ENCODE measurements at regions not wholly inside any gene's neighbourhood (a gene's known extent, or its start where the extent isn't known, plus 50 kb on each side); places are given as distances from the start of the nearest gene placed in this dataset.

GRCh38 chr4:8776366-8776765 lies 95.3 kb downstream of the HMX1 start:
- 60% methylated on average over 1 of the region's 6 CpGs for WGBS (ENCODE audit: insufficient coverage)

GRCh38 chr4:8775751-8776355 lies 95.8 kb downstream of the HMX1 start:
- Histone ChIP-seq H3K27me3 (replicated peaks in 1 of 2; ENCODE audit: control insufficient read depth in 2 of 2, extremely low read depth in 1 of 2, insufficient read depth in 2 of 2, low read length in 1 of 2) (peaks cover 0 to 5% of the 10 kb centered on the region in 2 experiments), H3K9me3 (no peaks in the 10 kb centered on the region), H3K4me3 (ENCODE audit: control insufficient read depth in 1 of 2, extremely low read depth in 1 of 2, low read length in 1 of 2) (no peak overlapping the region), H3K27ac (ENCODE audit: low read length) (no peak overlapping the region), H3K4me1 (ENCODE audit: control insufficient read depth in 1 of 2, extremely low read depth in 1 of 2, insufficient read depth in 2 of 2, low read length in 2 of 2) (no peaks in the 10 kb centered on the region), H3K36me3 (ENCODE audit: control insufficient read depth in 2 of 2, extremely low read depth in 1 of 2, insufficient read depth in 1 of 2, low read length in 1 of 2) (no peaks in the 10 kb centered on the region)
- Mint-ChIP-seq H3K27ac (no peak overlapping the region), H3K9me3 (no peaks in the 10 kb centered on the region), H3K4me3 (no peak overlapping the region), H3K27me3 (no peaks in the 10 kb centered on the region), H3K36me3 (no peaks in the 10 kb centered on the region), H3K4me1 (no peaks in the 10 kb centered on the region)
- ChIA-PET CTCF (no interaction called here), POLR2A (interaction anchor here in 1 of 2 donors (0.6 kb wide), 1 partner anchor 279 kb away, joined by 3 read pairs; no protein-coding TSS in a partner anchor)
- DNase-seq: no peak
- no peak for ATAC-seq (replicated peaks in 1 of 4)
- WGBS (ENCODE audit: insufficient coverage): 84% methylated on average over 15 of the region's 21 CpGs

More at GRCh38 chr4:8776366-8776765, 95.3 kb downstream of the HMX1 start:
- Mint-ChIP-seq H3K36me3 (no peaks in the 10 kb centered on the region), H3K4me1 (no peaks in the 10 kb centered on the region), H3K4me3 (no peak overlapping the region), H3K27ac (no peak overlapping the region), H3K27me3 (no peaks in the 10 kb centered on the region), H3K9me3 (no peaks in the 10 kb centered on the region)
- ChIA-PET CTCF (no interaction called here), POLR2A (no interaction called here)
- peaks cover 0 to 6% of the 10 kb centered on the region in 2 experiments for H3K27me3 ChIP-seq (replicated peaks in 1 of 2; ENCODE audit: control insufficient read depth in 2 of 2, extremely low read depth in 1 of 2, insufficient read depth in 2 of 2, low read length in 1 of 2)
- no peak overlapping the region for H3K4me3 ChIP-seq (ENCODE audit: control insufficient read depth in 1 of 2, extremely low read depth in 1 of 2, low read length in 1 of 2)
- no peaks in the 10 kb centered on the region for H3K9me3 ChIP-seq
- DNase-seq (no peak), ATAC-seq (replicated peaks in 1 of 4) (no peak)
- no peaks in the 10 kb centered on the region for H3K36me3 ChIP-seq (ENCODE audit: control insufficient read depth in 2 of 2, extremely low read depth in 1 of 2, insufficient read depth in 1 of 2, low read length in 1 of 2)
- H3K4me1 ChIP-seq (ENCODE audit: control insufficient read depth in 1 of 2, extremely low read depth in 1 of 2, insufficient read depth in 2 of 2, low read length in 2 of 2): no peaks in the 10 kb centered on the region
- no peak overlapping the region for H3K27ac ChIP-seq (ENCODE audit: low read length)

GRCh38 chr4:8775121-8775520 lies 96.5 kb downstream of the HMX1 start:
- H3K9me3 ChIP-seq: no peaks in the 10 kb centered on the region
- Mint-ChIP-seq H3K9me3 (no peaks in the 10 kb centered on the region), H3K27me3 (no peaks in the 10 kb centered on the region), H3K4me1 (no peaks in the 10 kb centered on the region), H3K36me3 (no peaks in the 10 kb centered on the region), H3K27ac (no peak overlapping the region), H3K4me3 (no peak overlapping the region)
- no peaks in the 10 kb centered on the region for H3K4me1 ChIP-seq (ENCODE audit: control insufficient read depth in 1 of 2, extremely low read depth in 1 of 2, insufficient read depth in 2 of 2, low read length in 2 of 2)
- peaks cover 0 to 2% of the 10 kb centered on the region in 2 experiments for H3K27me3 ChIP-seq (replicated peaks in 1 of 2; ENCODE audit: control insufficient read depth in 2 of 2, extremely low read depth in 1 of 2, insufficient read depth in 2 of 2, low read length in 1 of 2)
- no peak overlapping the region for H3K27ac ChIP-seq (ENCODE audit: low read length)
- ChIA-PET POLR2A (interaction anchor here in 1 of 2 donors (0.6 kb wide), 1 partner anchor 278 kb away, joined by 3 read pairs; no protein-coding TSS in a partner anchor), CTCF (no interaction called here)
- H3K4me3 ChIP-seq (ENCODE audit: control insufficient read depth in 1 of 2, extremely low read depth in 1 of 2, low read length in 1 of 2): no peak overlapping the region
- DNase-seq (no peak), ATAC-seq (replicated peaks in 1 of 4) (no peak)
- 86% methylated on average over 3 of the region's 7 CpGs for WGBS (ENCODE audit: insufficient coverage)
- no peaks in the 10 kb centered on the region for H3K36me3 ChIP-seq (ENCODE audit: control insufficient read depth in 2 of 2, extremely low read depth in 1 of 2, insufficient read depth in 1 of 2, low read length in 1 of 2)

- ATAC-seq (replicated peaks in 1 of 4) (no peak), DNase-seq (no peak)
- 80% methylated on average over 1 of the region's 10 CpGs for WGBS (ENCODE audit: insufficient coverage)
- no peaks in the 10 kb centered on the region for H3K36me3 Mint-ChIP-seq
- Histone ChIP-seq H3K4me3 (ENCODE audit: control insufficient read depth in 1 of 2, extremely low read depth in 1 of 2, low read length in 1 of 2) (no peak overlapping the region), H3K9me3 (no peaks in the 10 kb centered on the region), H3K4me1 (ENCODE audit: control insufficient read depth in 1 of 2, extremely low read depth in 1 of 2, insufficient read depth in 2 of 2, low read length in 2 of 2) (no peaks in the 10 kb centered on the region), H3K27me3 (replicated peaks in 1 of 2; ENCODE audit: control insufficient read depth in 2 of 2, extremely low read depth in 1 of 2, insufficient read depth in 2 of 2, low read length in 1 of 2) (peaks cover 0 to 2% of the 10 kb centered on the region in 2 experiments), H3K27ac (ENCODE audit: low read length) (no peak overlapping the region), H3K36me3 (ENCODE audit: control insufficient read depth in 2 of 2, extremely low read depth in 1 of 2, insufficient read depth in 1 of 2, low read length in 1 of 2) (no peaks in the 10 kb centered on the region)
- CTCF ChIA-PET: no interaction called here
- H3K9me3 Mint-ChIP-seq: no peaks in the 10 kb centered on the region
- no peaks in the 10 kb centered on the region for H3K4me1 Mint-ChIP-seq
- H3K27me3 Mint-ChIP-seq: no peaks in the 10 kb centered on the region
- H3K4me3 Mint-ChIP-seq: no peak overlapping the region
- POLR2A ChIA-PET: no interaction called here
- no peak overlapping the region for H3K27ac Mint-ChIP-seq
Measured at GRCh38 chr4:8774071-8774470, 97.6 kb downstream of the HMX1 start.

- no peaks in the 10 kb centered on the region for H3K36me3 ChIP-seq (ENCODE audit: control insufficient read depth in 2 of 2, extremely low read depth in 1 of 2, insufficient read depth in 1 of 2, low read length in 1 of 2)
- H3K4me3 ChIP-seq (ENCODE audit: control insufficient read depth in 1 of 2, extremely low read depth in 1 of 2, low read length in 1 of 2): no peak overlapping the region
- H3K4me1 Mint-ChIP-seq: no peaks in the 10 kb centered on the region
- peaks cover 0 to 2% of the 10 kb centered on the region in 2 experiments for H3K27me3 ChIP-seq (replicated peaks in 1 of 2; ENCODE audit: control insufficient read depth in 2 of 2, extremely low read depth in 1 of 2, insufficient read depth in 2 of 2, low read length in 1 of 2)
- DNase-seq: peak in 1 of 35 experiments; percentile 1
- no peak overlapping the region for H3K4me3 Mint-ChIP-seq
- H3K27ac ChIP-seq (ENCODE audit: low read length): no peak overlapping the region
- CTCF ChIA-PET: no interaction called here
- no peak for ATAC-seq (replicated peaks in 1 of 4)
- no peak overlapping the region for H3K27ac Mint-ChIP-seq
- H3K9me3 ChIP-seq: no peaks in the 10 kb centered on the region
- H3K27me3 Mint-ChIP-seq: no peaks in the 10 kb centered on the region
- 89% methylated on average over 26 of the region's 36 CpGs for WGBS (ENCODE audit: insufficient coverage)
- H3K4me1 ChIP-seq (ENCODE audit: control insufficient read depth in 1 of 2, extremely low read depth in 1 of 2, insufficient read depth in 2 of 2, low read length in 2 of 2): no peaks in the 10 kb centered on the region
- H3K9me3 Mint-ChIP-seq: no peaks in the 10 kb centered on the region
- no peaks in the 10 kb centered on the region for H3K36me3 Mint-ChIP-seq
- POLR2A ChIA-PET: no interaction called here
Measured at GRCh38 chr4:8773124-8773931, 98.3 kb downstream of the HMX1 start.

- ChIA-PET CTCF (no interaction called here), POLR2A (no interaction called here)
- H3K27me3 ChIP-seq (replicated peaks in 1 of 2; ENCODE audit: control insufficient read depth in 2 of 2, extremely low read depth in 1 of 2, insufficient read depth in 2 of 2, low read length in 1 of 2): peaks cover 0 to 2% of the 10 kb centered on the region in 2 experiments
- no peak overlapping the region for H3K27ac ChIP-seq (ENCODE audit: low read length)
- H3K4me3 ChIP-seq (ENCODE audit: control insufficient read depth in 1 of 2, extremely low read depth in 1 of 2, low read length in 1 of 2): no peak overlapping the region
- Mint-ChIP-seq H3K9me3 (no peaks in the 10 kb centered on the region), H3K36me3 (no peaks in the 10 kb centered on the region), H3K27me3 (no peaks in the 10 kb centered on the region), H3K4me3 (no peak overlapping the region), H3K27ac (no peak overlapping the region), H3K4me1 (no peaks in the 10 kb centered on the region)
- no peaks in the 10 kb centered on the region for H3K36me3 ChIP-seq (ENCODE audit: control insufficient read depth in 2 of 2, extremely low read depth in 1 of 2, insufficient read depth in 1 of 2, low read length in 1 of 2)
- no peak for DNase-seq
- ATAC-seq (replicated peaks in 1 of 4): no peak
- H3K4me1 ChIP-seq (ENCODE audit: control insufficient read depth in 1 of 2, extremely low read depth in 1 of 2, insufficient read depth in 2 of 2, low read length in 2 of 2): no peaks in the 10 kb centered on the region
- WGBS (ENCODE audit: insufficient coverage): 87% methylated on average over 6 of the region's 14 CpGs
- no peaks in the 10 kb centered on the region for H3K9me3 ChIP-seq
Measured at GRCh38 chr4:8772499-8773123, 99.0 kb downstream of the HMX1 start.
